GM21367 (cell line): ENCODE measurements at regions not wholly inside any gene's neighbourhood (a gene's known extent, or its start where the extent isn't known, plus 50 kb on each side); places are given as distances from the start of the nearest gene placed in this dataset.
"Not testable (repeated sequence)": the region's sequence is repeated elsewhere in the genome, so short reads cannot be mapped to it uniquely, and the experiment has no call there.

Source experiments
- ATAC-seq: cut with Tn5 transposase; IDR thresholded peaks from one replicate; pipeline ENCODE4 v1.9.1; 2021; ENCODE audit not compliant: unreplicated experiment

DNA sequence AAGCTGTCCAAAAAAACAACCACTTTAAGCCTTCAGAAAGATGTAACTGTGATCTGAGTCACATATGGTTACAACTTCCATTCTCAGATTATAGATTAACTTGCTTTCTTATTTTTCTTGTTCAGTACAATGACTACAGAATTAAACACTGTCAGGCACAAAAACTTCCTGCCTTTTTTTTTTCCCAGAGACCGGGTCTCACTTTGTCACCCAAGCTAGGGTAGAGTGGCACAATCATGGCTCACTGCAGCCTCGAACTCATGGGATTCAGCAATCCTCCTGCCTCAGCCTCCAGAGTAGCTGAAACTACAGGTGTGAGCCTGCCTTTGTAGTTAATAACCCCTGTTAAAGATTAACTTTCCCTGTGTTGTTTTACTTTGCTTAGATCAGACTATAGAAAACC lies 163.2 kb downstream of the AVL9 start:
- no peak for ATAC-seq

DNA sequence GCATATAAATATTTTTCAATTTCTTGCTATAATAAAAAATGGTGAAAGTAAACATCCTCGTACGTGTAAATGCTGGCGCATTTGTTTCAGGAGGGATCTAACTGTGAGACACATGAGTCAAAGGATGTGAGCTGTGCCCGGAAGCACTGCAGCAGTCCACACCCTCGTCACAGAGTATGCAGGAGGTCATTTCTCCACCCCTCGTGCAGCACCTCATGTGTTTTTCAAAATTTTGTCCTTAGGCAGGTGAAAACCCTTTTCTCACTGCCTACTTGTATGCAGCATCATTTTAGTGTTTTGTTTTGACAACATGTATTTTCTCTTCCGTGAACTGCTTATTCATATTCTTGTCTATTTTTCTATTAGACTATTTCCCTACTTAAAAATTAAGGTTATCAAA lies 162.7 kb downstream of the AVL9 start:
- ATAC-seq: no peak

DNA sequence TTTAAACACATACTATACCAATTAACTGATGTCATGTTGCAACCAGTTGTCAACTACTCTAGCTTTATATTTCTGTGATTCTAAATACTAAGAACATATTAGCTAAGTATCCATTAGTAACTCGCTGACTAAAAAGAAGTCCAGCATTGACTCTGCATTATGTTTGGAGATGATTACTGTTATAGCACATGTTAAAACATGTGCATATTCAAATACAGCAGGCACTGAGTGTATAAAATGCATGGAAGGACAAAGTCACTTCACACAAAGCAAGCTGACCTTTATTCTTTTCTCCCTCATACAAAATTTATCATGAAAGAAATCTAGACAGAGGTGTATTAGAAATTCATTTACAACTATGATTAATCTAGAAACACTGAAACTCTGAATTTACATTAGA lies 159.3 kb downstream of the AVL9 start:
- not testable (repeated sequence) for ATAC-seq

DNA sequence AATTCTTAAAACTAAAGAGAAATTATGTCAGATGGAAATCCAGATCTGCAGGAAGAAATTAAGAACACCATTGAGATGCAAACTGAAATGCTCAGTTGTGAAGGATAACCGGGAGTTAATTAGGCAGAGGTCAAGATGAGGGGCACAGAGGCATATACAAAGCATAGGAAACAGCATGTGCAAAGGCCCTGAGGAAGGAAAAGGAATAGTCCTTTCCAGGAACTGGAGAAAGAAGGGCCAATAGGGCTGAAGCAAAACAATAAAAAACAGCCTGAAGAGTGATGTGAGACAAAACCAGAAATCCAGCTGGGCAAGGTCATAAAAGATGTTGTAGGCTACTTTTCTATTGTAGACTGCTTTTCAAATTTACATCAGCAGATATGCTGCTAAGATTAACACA lies 155.1 kb downstream of the AVL9 start:
- not testable (repeated sequence) for ATAC-seq

DNA sequence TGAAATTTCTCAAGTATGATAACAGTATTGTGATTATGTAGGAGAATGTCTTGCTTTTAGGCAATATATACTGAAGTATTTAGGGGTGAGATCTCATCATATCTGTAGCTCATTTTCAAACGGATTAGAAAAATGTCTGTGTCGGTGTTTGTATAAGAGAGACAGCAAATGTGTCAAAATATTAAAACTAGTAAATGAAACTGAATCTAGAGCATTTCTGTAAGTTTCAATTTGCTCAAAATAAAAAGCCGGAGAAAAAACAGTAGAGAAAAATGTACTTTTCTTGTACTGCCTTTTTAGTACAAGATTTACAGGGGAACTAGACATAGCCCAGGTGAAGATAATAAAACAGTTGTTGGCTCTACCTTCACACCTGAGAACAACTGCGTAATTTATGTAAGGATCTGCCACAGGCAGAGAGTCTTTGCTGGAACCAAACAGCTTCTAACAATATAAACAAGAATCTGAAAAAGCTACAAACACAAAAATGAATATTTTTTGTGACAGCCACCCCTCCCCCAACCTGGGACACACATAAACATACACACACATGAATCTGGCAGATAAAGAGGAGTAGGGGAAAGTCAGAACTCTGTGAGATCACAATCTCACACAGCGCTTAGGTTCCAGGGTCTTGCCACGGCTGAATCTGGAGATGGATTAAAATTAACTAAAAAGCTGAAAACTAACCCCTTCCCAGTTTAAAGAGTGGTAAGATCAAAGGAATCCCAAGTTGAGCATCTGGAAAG lies 153.3 kb downstream of the AVL9 start:
- ATAC-seq: no peak

DNA sequence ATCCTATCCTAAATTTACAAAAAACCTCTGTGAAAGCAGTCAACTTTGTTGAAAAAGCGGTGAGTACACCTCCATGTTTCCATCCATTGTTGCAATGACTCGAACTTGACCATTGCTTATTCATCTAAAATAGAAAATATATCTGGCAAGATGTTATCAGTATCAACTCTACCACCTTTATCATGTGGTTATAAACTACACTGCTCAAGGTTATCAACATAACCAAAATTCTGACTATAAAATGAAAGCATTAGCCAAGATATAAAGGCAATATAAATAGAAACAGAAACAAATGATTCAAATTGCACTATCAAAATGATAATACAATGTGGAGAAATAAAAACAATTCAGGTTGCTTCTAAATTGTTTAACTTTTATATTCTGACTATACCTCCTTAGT lies 150.0 kb downstream of the AVL9 start:
- ATAC-seq: not testable (repeated sequence)

DNA sequence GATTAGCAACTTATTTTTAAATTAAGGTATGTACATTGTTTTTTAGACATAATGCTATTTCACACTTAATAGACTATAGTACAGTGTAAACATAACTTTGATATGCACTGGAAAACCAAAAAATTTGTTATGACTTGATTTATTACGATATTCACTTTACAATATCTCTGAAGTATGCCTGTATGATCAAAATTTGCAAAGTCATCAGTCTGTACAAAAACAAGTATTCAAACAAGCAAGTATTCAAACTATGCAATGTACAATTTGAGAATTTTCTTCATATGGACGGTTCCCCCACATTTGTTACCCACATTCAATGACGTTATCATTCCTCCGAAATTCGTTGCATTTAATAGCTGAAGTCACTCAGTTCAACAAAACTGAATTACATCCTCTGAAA lies 147.9 kb downstream of the AVL9 start:
- ATAC-seq: no peak

DNA sequence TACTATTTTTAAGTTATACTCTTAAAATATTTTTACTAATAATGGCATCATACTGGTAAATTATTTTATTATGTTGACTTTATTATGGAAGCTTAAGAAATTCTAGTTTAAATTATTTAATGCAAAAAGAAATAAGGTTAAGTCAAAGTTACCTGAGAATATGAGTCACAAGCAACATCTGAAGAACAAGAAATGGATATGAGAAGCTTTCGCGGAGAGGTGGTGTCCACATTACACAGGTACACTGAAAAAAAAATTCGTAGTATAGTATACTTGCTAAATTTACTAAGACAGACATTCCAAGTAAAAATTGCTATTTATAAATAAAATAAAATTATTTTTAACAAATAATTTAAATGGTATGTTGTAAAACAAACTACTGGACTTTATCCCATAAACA lies 143.8 kb downstream of the AVL9 start:
- ATAC-seq: no peak

DNA sequence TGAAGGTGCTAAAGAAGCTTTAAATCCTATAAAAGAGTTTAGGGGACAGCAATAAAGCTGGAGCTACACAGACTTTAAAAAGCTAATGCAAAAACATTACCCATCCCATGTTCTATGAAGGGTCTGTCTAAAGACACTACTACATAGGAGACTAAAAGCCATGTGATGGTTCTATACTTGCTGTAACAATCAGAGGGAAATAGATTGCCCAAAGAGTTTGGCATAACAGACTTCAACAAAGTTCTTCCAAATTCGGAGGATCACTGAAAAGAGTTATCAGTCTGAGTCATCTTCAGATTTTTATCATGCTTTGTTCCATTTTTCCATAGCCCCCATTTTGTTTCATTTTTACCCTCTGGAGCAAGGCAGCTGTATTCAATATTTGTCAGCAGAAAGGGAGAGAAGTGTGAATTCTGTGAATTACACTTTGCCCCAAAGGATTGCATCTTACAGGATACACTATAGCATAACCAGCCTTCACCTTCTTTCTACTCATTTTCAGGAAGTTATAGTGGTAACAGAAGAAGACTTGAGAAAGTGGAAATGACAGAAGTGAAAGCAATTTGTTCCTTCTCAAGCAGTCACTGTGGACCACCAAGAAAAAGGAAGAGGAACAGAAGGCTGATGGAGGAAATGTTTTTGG lies 143.3 kb downstream of the AVL9 start:
- peak; percentile 95 for ATAC-seq
